ENCODE measurements at regions not wholly inside any gene's neighbourhood (a gene's known extent, or its start where the extent isn't known, plus 50 kb on each side); places are given as distances from the start of the nearest gene placed in this dataset.

DNA sequence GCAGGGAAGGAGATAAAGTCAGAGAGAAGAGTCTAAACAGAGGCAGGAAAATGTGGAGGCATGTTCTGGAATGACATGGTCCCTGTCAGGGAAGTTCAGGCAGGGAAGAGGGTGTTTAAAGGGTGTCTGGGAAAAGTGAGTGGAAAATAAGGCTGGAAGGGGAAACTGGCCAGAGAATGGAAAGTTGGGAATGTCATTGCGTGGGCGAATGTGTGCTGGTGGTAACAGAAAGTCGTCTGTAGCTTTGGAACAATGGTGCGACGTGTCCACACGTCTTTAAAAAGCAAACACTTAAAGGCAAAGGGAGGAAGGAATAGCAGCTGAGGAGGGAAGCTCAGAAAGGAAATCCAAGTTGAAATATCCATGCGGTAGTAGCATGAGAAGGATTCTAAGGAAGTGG lies 469.5 kb upstream of the SALL3 start:
- TF ChIP-seq POLR2AphosphoS5 (IDR thresholded peaks at IDR 0.05) (no peak), POLR2A (IDR thresholded peaks at IDR 0.05) (no peak), EP300 (IDR thresholded peaks at IDR 0.05) (no peak)
- TF ChIP-seq, protein P1, sequence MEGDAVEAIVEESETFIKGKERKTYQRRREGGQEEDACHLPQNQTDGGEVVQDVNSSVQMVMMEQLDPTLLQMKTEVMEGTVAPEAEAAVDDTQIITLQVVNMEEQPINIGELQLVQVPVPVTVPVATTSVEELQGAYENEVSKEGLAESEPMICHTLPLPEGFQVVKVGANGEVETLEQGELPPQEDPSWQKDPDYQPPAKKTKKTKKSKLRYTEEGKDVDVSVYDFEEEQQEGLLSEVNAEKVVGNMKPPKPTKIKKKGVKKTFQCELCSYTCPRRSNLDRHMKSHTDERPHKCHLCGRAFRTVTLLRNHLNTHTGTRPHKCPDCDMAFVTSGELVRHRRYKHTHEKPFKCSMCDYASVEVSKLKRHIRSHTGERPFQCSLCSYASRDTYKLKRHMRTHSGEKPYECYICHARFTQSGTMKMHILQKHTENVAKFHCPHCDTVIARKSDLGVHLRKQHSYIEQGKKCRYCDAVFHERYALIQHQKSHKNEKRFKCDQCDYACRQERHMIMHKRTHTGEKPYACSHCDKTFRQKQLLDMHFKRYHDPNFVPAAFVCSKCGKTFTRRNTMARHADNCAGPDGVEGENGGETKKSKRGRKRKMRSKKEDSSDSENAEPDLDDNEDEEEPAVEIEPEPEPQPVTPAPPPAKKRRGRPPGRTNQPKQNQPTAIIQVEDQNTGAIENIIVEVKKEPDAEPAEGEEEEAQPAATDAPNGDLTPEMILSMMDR (IDR thresholded peaks at IDR 0.05) = no peak
- DNase-seq = no peak
- H3K36me3 ChIP-seq = no peaks in the 10 kb centered on the region
- no peaks in the 10 kb centered on the region for H3K9me3 ChIP-seq
- intact Hi-C loops (cut with DNase I) = no loop called here
- H3K4me3 ChIP-seq = no peak overlapping the region
- 53 to 84% methylated on average over 7 of the region's 7 CpGs for WGBS, 2 donors
- H3K4me1 ChIP-seq = no peaks in the 10 kb centered on the region
- H3K27ac ChIP-seq = no peak overlapping the region
- H3K27me3 ChIP-seq = peaks cover 0 to 5% (median 0%) of the 10 kb centered on the region in 3 donors

DNA sequence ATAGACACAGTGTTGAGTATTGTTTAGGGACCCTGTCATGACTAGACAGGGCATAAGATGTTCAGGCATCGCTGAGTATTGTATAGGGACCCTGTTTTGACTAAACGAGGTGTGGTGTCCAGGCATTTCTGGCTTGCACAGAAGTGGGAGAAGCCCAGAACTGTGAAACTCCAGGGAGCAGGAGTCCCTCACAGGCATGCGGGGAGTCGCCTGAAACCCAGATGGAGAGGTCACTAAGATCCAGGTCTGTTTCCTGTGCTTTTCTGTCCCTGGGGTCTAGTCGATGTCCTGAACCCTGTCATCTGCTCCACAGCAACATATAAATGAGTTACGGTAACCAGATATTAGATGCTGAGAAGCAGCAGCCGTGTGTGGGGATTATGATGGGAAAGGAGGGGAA lies 469.0 kb upstream of the SALL3 start:
- no peak overlapping the region for H3K27ac ChIP-seq
- WGBS, 2 donors = 77 to 87% methylated on average over 7 of the region's 7 CpGs

DNA sequence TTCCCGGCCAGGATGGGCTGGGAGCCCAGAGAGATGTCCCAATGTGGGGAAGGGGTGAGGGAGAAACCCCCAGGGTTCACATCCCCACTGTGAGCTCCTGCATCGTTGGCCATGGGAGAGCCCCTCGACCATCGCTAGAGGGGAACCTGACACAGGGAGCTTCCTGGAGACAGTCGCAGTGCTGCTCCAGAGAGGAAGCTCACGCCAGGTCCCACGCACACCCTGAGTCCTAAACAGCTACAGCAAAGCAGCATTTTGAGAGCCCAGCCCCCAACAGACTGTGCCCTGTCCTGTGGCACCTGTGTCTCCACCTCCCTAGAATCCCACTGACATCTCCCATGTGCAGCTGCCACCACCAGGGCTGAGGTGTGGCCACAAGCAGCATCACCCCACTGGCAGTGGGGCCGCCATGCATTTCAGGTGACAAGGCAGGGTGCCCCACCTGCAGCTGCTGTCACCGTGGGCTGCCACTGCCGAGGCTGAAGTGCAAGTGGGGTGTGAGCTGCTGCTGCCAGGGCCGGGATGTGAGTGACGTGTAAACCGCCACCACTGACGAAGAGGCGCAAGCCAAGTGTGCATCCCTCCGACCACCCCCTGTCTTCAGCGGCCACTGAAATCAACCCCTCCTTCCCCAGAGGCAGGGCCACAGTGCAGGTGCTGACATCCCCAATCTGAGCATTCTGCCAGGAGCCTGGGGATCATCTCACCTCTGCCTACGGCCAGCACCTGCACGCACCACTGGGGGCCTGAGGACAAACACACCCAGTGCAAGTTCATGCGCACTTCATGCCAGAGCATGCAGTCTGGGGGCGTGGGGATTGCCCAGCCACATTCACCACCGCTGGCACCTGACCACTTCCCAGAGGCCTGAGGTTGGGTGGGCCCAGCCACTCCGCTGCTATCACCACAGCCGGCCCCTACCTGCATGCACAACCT lies 467.7 kb upstream of the SALL3 start:
- no peak overlapping the region for H3K27ac ChIP-seq
- DNase-seq = peak; percentile 61
- no peaks in the 10 kb centered on the region for H3K4me1 ChIP-seq
- WGBS, 2 donors = 84 to 85% methylated on average over 24 of the region's 24 CpGs
- H3K36me3 ChIP-seq = no peaks in the 10 kb centered on the region
- intact Hi-C loops (cut with DNase I) = no loop called here
- peaks cover 0 to 5% (median 0%) of the 10 kb centered on the region in 3 donors for H3K27me3 ChIP-seq
- TF ChIP-seq, protein P1 (IDR thresholded peaks at IDR 0.05) = no peak
- TF ChIP-seq EP300 (IDR thresholded peaks at IDR 0.05) (no peak), POLR2A (IDR thresholded peaks at IDR 0.05) (no peak), POLR2AphosphoS5 (IDR thresholded peaks at IDR 0.05) (no peak)
- H3K9me3 ChIP-seq = no peaks in the 10 kb centered on the region
- H3K4me3 ChIP-seq = no peak overlapping the region

More for the DNA sequence above, 469.0 kb upstream of the SALL3 start:
- H3K27me3 ChIP-seq = peaks cover 0 to 5% (median 0%) of the 10 kb centered on the region in 3 donors
- TF ChIP-seq POLR2A (IDR thresholded peaks at IDR 0.05) = no peak
- TF ChIP-seq EP300 (IDR thresholded peaks at IDR 0.05) = no peak
- no peak for TF ChIP-seq POLR2AphosphoS5 (IDR thresholded peaks at IDR 0.05)
- TF ChIP-seq, protein P1 (IDR thresholded peaks at IDR 0.05) = no peak
- H3K36me3 ChIP-seq = no peaks in the 10 kb centered on the region
- H3K4me3 ChIP-seq = no peak overlapping the region
- DNase-seq = no peak
- intact Hi-C loops (cut with DNase I) = no loop called here
- H3K9me3 ChIP-seq = no peaks in the 10 kb centered on the region
- no peaks in the 10 kb centered on the region for H3K4me1 ChIP-seq

DNA sequence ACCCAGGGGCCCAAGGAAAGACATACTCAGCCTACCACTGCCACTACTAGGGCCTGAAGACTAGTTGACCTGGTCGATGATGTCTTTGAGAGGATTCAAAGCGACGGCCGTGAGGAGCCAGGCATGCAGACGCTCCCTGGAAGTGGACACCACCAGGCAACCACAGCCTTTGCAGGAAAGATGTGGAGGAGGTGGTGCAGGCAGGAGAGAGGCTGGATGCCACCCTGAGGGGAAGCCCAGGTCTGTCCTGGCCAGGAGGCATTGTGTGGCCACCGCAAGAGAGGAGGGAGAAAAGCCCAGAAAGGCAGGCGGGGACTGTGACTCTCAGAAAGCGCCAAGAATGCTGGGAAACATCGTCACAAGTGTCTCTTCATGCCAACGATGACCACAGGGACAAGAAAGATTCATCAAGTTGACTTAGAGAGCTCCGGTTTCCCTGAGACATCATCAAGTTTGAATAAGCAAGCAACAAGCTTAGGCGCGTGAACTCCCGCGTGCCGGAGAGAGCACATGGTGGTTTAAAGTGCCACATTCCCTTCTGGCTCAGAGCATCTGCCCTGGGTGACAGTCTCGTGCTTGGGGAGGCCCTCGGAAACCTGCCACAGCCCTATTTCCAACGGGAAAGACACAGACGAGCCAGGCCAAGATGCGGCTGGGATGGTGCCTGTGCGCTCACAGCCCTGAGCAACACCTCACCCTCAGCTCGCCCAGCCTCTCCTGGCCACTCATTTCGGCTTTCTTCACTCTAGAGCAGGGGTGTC lies 464.5 kb upstream of the SALL3 start:
- no peaks in the 10 kb centered on the region for H3K4me1 ChIP-seq
- no peak overlapping the region for H3K27ac ChIP-seq
- intact Hi-C loops (cut with DNase I) = no loop called here
- TF ChIP-seq POLR2A (IDR thresholded peaks at IDR 0.05) = no peak
- no peak for TF ChIP-seq EP300 (IDR thresholded peaks at IDR 0.05)
- no peak for TF ChIP-seq POLR2AphosphoS5 (IDR thresholded peaks at IDR 0.05)
- TF ChIP-seq, protein P1 (IDR thresholded peaks at IDR 0.05) = no peak
- no peaks in the 10 kb centered on the region for H3K36me3 ChIP-seq
- H3K4me3 ChIP-seq = no peak overlapping the region
- H3K9me3 ChIP-seq = no peaks in the 10 kb centered on the region
- H3K27me3 ChIP-seq = peaks cover 0 to 5% (median 0%) of the 10 kb centered on the region in 3 donors
- WGBS, 2 donors = 86 to 88% methylated on average over 24 of the region's 24 CpGs
- no peak for DNase-seq

Data from sigmoid colon (tissue), 6 donors.